HEK293T (cell line): ENCODE measurements at regions not wholly inside any gene's neighbourhood (a gene's known extent, or its start where the extent isn't known, plus 50 kb on each side); places are given as distances from the start of the nearest gene placed in this dataset.

Experiments
- ARNT ChIP-seq: fragments of 450-650 bp; IDR thresholded peaks from 2 replicates; pipeline ENCODE4 v1.6.1; 2017; ENCODE audit warnings: mild to moderate bottlenecking
- BHLHE40 ChIP-seq: fragments of 450-650 bp; IDR thresholded peaks from 2 replicates; pipeline ENCODE4 v1.6.1; 2016; ENCODE audit warnings: mild to moderate bottlenecking, moderate library complexity, borderline replicate concordance
- ELF4 ChIP-seq: fragments of 450-650 bp; IDR thresholded peaks from 2 replicates; pipeline ENCODE4 v1.6.1; 2017; ENCODE audit warnings: antibody characterized with exemption
- FOXK2 ChIP-seq: fragments of 450-650 bp; IDR thresholded peaks from 2 replicates; pipeline ENCODE4 v1.6.1; 2016; ENCODE audit warnings: mild to moderate bottlenecking
- FOXM1 ChIP-seq: fragments of 450-650 bp; IDR thresholded peaks from 2 replicates; pipeline ENCODE4 v1.6.1; 2017; ENCODE audit warnings: mild to moderate bottlenecking, borderline replicate concordance
- L3MBTL2 ChIP-seq: fragments of 450-650 bp; conservative IDR thresholded peaks from 2 replicates; pipeline ENCODE4 v1.6.1; 2016; ENCODE audit warnings: mild to moderate bottlenecking
- SP1 ChIP-seq: fragments of 450-650 bp; IDR thresholded peaks from 2 replicates; pipeline ENCODE4 v1.6.1; 2017
- SUZ12 ChIP-seq: fragments of 450-650 bp; IDR thresholded peaks from 2 replicates; pipeline ENCODE4 v1.6.1; 2016; ENCODE audit warnings: mild to moderate bottlenecking

GRCh38 chr5:92459654-92460053 is 1076.5 kb upstream of the ARRDC3 start:
- TF ChIP-seq SP1 (no peak), BHLHE40 (no peak), SUZ12 (no peak), L3MBTL2 (no peak), ARNT (no peak), ELF4 (no peak), FOXK2 (no peak), FOXM1 (no peak)
